KOPT-K1 (cell line): ENCODE measurements at regions not wholly inside any gene's neighbourhood (a gene's known extent, or its start where the extent isn't known, plus 50 kb on each side); places are given as distances from the start of the nearest gene placed in this dataset.

Experiments used
- H3K27ac ChIP-seq: fragments of 200-600 bp; sonication (generic); 2 replicates; pipeline ENCODE4 v1.5.1; 2016; ENCODE audit warnings: antibody characterized with exemption, mild to moderate bottlenecking, low read depth, low read length; ENCODE audit not compliant: poor library complexity, severe bottlenecking
- H3K36me3 ChIP-seq: fragments of 200-600 bp; sonication (generic); 2 replicates; pipeline ENCODE4 v1.5.1; 2017; ENCODE audit warnings: antibody characterized with exemption, mild to moderate bottlenecking, low read length, moderate library complexity; ENCODE audit not compliant: insufficient read depth
- H3K9me3 ChIP-seq: fragments of 200-600 bp; sonication (generic); 2 replicates; pipeline ENCODE4 v1.5.1; 2017; ENCODE audit warnings: antibody characterized with exemption, low read length, mild to moderate bottlenecking; ENCODE audit not compliant: insufficient read depth, poor library complexity, severe bottlenecking

DNA sequence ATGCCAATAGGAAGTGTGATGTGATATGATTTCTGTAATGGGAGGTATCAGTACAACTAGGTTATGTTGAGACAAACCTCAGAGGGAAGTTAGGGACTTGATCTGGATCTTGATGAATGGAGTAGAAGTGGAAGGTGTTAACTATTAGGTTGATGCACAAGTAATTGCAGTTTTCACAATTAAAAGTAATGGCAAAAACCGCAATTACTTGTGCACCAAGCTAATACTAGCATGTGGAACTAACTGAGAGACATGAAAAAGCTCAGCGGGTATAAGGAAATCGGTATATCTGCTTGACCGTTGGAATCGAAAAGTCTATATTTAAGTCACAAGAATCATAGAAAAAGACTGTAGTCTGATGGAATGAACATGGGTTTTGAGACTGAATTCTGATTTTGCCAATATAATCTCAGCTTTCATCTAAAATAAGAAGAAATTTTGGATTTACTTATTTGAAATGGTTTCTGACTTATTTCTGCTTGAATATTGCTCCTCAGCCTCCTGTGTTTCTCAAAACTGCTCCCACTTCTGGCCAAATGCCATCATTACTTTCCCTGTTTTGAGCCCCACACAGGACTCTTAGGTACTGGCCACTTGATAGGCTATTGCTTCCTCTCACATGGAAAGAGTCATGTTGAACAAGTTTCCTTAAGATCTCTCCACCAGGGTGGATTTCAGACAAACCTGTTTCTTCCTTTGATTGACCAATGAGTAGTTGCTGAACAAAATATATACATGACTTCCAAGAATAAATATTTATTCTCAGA lies 271.5 kb upstream of the COL8A1 start:
- Histone ChIP-seq H3K9me3 (no peaks in the 10 kb centered on the region), H3K36me3 (no peaks in the 10 kb centered on the region), H3K27ac (no peak overlapping the region)

DNA sequence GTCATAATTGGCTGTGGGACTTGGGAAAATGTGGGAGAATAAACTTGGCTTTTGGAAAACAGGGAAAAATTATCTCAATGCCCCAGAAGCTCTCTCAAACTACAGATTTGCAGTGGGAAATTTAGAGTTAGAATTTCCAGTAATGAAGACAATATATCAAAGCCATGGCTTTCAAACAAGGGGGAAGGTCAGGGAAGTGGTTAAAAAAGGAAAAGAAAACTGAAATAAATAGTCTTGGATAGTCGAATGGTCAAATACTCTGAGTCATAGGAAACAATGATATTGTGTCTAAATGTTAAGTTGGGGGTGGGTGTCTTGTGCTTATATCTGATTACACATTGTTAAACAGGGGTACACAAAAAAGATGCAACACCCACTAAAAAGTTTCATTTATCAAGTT lies 272.4 kb upstream of the COL8A1 start:
- H3K9me3 ChIP-seq, result no peaks in the 10 kb centered on the region
- no peak overlapping the region for H3K27ac ChIP-seq
- H3K36me3 ChIP-seq, result no peaks in the 10 kb centered on the region

DNA sequence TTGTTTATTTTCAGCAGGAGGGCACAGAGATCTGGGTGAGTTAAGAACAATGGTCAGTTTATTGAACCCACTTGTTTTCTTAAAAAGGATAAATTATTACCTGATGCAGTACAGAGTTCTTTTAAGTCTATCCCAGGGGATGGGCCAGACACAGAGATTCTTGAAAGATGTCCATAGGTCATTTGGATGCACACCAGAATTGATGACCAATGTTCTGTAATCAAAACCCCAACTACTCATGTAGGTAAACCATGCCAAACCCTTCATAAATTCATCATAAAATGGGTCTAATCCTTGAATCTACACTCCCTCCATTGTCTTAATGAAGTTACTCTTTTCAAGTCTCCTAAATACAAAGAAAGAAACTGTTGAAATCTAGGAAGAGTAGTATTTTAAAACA lies 273.0 kb upstream of the COL8A1 start:
- no peaks in the 10 kb centered on the region for H3K9me3 ChIP-seq
- no peak overlapping the region for H3K27ac ChIP-seq

DNA sequence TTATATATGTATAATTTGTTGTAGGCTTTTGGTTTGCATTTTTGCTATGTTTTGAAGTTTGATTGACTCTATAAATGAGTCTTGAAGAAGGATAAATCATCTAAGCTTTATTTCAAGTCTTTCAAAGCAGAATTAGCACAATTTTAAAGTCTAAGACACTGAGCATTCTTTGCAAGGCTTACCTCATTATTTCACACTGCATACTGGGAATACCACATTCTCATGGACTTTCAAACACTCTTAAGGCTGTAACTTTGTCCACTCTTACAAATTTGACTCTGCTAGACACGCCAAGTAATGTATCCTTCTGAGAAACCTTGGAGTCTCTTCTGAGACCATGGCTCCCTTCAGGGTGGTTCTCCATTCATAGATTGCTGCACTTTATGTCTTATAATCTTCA lies 281.3 kb upstream of the COL8A1 start:
- H3K9me3 ChIP-seq, result no peaks in the 10 kb centered on the region
- H3K27ac ChIP-seq, result no peak overlapping the region
- H3K36me3 ChIP-seq, result no peaks in the 10 kb centered on the region

More for the DNA sequence above, 273.0 kb upstream of the COL8A1 start:
- no peaks in the 10 kb centered on the region for H3K36me3 ChIP-seq

DNA sequence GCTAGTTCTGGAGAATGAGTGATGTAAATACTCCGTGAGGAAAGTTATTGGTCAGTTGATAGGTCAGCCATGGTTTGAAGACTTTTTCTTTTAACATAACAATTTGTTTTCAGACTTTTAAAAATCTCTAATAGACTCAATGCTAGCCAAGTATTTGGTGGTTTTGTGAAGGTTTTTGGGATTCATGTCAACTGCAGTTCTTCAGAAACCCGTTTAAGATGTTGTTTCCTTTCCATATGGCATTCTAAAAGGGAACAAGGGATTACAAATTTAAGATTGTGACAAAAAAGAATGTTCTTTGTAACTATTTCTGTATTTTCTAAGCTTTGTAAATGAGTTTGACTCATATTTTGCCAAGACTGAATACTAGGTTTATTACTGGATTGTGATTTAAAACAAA lies 281.7 kb upstream of the COL8A1 start:
- H3K27ac ChIP-seq, result no peak overlapping the region
- H3K9me3 ChIP-seq, result no peaks in the 10 kb centered on the region
- H3K36me3 ChIP-seq, result no peaks in the 10 kb centered on the region

DNA sequence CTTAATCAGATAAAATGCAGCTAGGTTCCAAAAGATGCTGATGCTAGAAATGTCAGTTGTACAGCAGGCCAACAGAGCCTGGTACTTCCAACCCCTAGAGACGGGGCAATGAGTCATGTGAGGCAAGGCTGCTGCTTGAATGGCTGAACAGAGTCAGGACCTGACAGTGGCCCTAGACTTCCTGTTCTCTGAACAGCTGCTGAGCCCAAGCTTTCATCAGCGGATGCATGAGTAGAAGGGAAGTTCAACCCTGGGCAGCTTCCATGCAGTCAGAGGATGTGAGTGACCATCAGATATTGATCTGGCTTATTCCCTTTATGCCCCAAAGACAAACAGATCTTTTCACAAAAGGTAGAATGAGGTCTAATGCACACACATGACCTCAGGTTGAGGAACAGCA lies 282.9 kb upstream of the COL8A1 start:
- H3K36me3 ChIP-seq, result no peaks in the 10 kb centered on the region
- no peak overlapping the region for H3K27ac ChIP-seq
- no peaks in the 10 kb centered on the region for H3K9me3 ChIP-seq

DNA sequence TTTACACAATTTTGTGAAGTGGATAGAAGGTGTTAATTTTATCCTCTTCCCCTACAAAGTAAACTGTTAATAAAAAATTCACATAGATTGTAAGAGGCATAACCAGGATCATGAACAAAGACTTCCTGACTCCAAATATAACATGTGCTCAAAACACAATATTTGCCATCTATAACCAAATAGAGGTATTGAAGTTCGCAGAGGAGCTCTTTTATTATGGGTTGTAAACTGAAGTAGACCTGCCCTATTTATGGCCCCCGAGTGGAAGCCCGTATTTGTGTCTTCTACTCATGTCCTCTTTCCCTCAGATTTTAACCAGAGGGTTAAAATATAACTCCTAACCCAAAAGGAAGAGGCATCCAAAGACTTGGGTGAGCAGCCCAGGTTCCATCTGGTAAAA lies 285.6 kb upstream of the COL8A1 start:
- no peaks in the 10 kb centered on the region for H3K36me3 ChIP-seq
- H3K9me3 ChIP-seq, result no peaks in the 10 kb centered on the region
- no peak overlapping the region for H3K27ac ChIP-seq

DNA sequence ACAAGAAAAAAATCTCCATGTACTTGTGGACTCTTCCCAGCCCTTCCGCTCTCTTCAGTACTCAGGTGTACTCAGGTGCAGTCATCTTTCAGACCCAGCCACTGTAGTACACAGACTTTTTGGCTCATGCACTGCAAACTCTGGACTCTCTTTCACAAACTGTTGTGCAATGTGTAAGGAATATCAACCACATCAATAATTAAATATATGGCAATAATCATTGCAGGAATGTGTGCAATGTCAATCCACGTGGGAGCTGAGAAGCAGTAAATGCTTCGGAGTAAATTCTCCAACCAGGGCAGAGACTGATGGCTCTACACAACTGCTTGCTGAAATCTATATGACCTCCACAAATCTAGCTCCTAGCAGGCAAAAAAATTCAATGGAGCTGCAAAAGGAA lies 287.3 kb upstream of the COL8A1 start:
- H3K27ac ChIP-seq, result no peak overlapping the region
- no peaks in the 10 kb centered on the region for H3K9me3 ChIP-seq
- H3K36me3 ChIP-seq, result no peaks in the 10 kb centered on the region

DNA sequence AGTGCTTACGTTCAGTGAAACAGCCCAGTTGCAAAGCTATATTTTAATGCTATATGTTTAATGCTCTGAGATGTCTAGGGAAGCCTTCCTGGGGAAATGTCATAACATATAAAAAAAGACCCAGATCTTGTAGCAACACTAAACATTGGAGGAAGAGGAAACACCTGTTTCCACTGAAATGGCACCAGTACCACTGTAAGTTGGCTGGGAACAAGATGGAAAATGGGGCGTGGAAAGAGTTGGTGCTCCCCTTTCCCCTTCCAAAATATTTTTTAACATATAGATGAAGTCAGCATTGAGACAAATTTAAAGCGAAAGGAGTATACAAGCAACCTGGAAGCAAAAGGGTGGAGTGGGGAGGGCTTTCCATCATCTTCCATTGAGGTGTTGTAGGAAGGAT lies 289.9 kb upstream of the COL8A1 start:
- Histone ChIP-seq H3K36me3 (no peaks in the 10 kb centered on the region), H3K9me3 (no peaks in the 10 kb centered on the region), H3K27ac (no peak overlapping the region)

DNA sequence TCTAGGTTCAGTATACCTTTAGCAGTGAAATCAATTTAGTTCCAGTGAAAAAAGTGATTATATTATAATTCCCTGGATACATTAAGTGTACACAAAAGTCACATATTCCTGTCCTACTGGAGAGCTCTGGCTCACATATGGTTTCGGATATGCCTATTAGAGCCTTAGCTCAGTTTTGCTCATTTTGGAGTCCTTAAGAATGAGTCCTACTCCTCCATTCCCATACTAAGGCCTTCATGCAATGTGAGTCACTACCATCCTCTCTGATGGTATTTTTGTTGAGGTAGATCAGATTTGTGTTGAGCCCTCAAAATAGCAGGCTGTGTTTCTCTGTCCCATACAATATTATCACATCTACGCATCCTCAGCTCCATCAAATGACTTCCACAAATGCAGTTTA lies 294.2 kb upstream of the COL8A1 start:
- Histone ChIP-seq H3K27ac (no peak overlapping the region), H3K36me3 (no peaks in the 10 kb centered on the region), H3K9me3 (no peaks in the 10 kb centered on the region)

DNA sequence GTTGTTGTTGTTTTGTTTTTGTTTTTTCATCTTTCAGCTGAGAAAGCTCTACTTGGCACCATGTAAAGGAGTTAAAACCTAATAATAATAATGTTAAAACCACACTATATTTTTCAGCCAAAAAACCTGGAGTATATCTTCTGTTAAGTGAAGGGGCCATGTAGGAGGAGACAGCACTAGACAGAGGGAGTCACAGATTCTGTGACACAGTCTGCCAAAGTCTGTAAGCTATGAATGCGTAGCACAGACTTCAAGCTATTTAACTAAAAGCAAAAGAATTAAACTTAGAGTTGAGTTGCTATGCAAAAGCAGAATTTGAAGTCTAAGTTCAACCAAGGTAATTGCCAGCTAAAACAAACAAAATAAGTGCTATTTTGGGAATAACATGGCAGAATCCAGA lies 296.0 kb upstream of the COL8A1 start:
- no peaks in the 10 kb centered on the region for H3K36me3 ChIP-seq
- no peaks in the 10 kb centered on the region for H3K9me3 ChIP-seq
- H3K27ac ChIP-seq, result no peak overlapping the region

DNA sequence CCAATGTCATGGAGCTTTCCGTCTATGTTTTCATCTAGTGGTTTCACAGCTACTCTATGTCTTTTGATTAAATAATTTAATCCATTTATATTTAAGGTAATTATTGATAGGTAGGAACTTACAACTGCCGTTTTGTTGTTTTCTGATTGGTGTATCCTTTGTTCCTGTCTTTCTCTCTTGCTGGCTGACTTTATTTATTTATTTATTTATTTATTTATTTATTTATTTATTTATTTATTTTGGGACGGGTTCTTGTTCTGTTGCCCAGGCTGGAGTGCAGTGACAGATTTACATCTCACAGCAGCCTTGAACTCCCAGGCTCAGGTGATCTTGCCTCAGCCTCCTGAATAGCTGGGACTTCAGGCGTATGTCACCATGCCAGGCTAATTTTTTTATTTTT lies 299.2 kb upstream of the COL8A1 start:
- Histone ChIP-seq H3K9me3 (no peaks in the 10 kb centered on the region), H3K36me3 (no peaks in the 10 kb centered on the region)

DNA sequence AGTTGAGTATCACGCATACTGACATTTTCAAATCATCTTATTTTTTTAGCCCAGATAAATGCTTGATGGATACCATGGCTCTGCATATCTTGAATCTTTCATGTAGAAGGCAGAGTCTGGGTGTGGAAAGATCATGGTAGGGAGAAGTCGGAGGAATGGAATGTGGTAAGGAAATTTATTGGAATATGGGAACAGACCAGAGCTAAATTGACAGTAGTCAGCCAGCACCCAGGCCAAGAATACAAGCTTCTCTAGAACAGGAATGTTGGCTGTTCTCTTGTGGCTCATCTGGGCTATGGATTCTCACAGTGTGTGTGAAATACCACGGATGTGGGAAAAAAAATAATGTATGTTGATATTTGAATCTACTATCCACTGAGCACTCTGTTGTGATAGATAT lies 305.7 kb upstream of the COL8A1 start:
- Histone ChIP-seq H3K9me3 (no peaks in the 10 kb centered on the region), H3K36me3 (no peaks in the 10 kb centered on the region), H3K27ac (no peak overlapping the region)

More for the DNA sequence above, 299.2 kb upstream of the COL8A1 start:
- H3K27ac ChIP-seq, result no peak overlapping the region

DNA sequence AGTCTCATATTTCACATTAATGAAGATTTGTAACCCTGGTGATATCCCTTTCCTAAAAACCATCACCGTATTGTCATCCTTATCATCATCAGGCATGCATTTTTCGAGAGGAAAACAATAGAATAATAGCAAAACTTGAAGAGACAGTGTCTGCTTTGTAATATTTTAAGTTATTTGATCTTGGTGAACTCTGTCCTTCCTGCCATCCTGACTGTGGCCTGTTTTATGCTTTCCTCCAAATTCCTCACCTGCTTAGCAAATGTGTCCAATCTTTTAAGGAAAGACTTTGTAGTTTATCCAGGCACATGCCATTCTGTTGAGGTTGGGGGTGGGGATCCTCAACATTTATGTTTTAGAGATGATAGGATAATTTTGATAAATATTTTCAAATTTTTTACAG lies 306.1 kb upstream of the COL8A1 start:
- Histone ChIP-seq H3K36me3 (no peaks in the 10 kb centered on the region), H3K9me3 (no peaks in the 10 kb centered on the region), H3K27ac (no peak overlapping the region)

DNA sequence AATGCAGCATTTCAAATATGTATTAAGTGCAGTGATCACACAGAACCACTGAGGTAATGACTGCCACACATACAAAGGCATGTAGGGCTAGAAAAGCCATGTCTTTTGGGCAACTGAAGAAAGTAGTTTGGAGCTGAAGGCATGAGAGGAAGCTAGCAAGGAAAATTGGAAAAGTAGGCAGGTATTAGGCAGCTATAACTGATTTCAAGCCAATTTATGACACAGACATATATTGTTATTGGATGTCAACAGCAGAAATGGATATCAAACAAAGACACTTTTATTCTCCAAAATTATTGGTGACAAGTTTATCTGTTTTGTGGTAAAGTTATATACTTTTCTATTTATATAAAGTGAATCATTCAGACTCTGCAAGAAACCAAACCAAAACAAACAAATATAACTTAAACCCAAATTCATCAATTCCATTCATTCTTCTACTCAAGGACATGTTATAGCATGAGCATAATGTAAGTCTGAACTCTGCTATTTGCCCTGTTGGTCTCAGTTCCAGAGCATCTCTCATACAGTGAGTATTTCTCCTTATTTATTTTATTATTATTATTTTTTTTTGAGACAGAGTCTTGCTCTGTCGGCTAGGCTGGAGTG lies 307.4 kb upstream of the COL8A1 start:
- no peaks in the 10 kb centered on the region for H3K36me3 ChIP-seq
- no peak overlapping the region for H3K27ac ChIP-seq
- no peaks in the 10 kb centered on the region for H3K9me3 ChIP-seq

DNA sequence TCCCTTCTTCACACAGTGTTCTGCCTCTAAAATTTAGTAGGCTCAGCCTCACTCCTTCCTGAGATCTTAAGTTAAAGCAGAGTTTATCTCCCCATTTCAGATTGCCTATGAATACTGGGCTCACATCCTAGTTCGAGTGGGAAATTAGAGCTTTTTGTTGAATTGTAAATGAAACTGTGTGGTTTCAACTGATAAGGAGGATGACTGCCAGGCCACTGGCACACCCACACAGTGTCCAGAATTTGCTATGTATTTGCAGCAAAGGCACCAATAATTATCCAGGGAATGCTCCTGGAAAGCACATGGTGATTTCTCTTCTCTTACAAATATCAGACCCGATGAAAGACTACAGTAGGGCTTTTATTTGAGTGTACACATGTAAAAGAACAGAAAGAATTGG lies 308.1 kb upstream of the COL8A1 start:
- no peaks in the 10 kb centered on the region for H3K36me3 ChIP-seq
- no peaks in the 10 kb centered on the region for H3K9me3 ChIP-seq
- H3K27ac ChIP-seq, result no peak overlapping the region
